ENCODE measurements at regions not wholly inside any gene's neighbourhood (a gene's known extent, or its start where the extent isn't known, plus 50 kb on each side); places are given as distances from the start of the nearest gene placed in this dataset.

- TF ChIP-seq, protein P1, sequence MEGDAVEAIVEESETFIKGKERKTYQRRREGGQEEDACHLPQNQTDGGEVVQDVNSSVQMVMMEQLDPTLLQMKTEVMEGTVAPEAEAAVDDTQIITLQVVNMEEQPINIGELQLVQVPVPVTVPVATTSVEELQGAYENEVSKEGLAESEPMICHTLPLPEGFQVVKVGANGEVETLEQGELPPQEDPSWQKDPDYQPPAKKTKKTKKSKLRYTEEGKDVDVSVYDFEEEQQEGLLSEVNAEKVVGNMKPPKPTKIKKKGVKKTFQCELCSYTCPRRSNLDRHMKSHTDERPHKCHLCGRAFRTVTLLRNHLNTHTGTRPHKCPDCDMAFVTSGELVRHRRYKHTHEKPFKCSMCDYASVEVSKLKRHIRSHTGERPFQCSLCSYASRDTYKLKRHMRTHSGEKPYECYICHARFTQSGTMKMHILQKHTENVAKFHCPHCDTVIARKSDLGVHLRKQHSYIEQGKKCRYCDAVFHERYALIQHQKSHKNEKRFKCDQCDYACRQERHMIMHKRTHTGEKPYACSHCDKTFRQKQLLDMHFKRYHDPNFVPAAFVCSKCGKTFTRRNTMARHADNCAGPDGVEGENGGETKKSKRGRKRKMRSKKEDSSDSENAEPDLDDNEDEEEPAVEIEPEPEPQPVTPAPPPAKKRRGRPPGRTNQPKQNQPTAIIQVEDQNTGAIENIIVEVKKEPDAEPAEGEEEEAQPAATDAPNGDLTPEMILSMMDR (IDR thresholded peaks at IDR 0.05), result no peak
- no peaks in the 10 kb centered on the region for H3K27me3 Mint-ChIP-seq (ENCODE audit: low read depth, poor library complexity)
- DNase-seq, result no peak
- H3K4me3 Mint-ChIP-seq, result no peak overlapping the region
- H3K9me3 Mint-ChIP-seq, result no peaks in the 10 kb centered on the region
- no peaks in the 10 kb centered on the region for H3K36me3 Mint-ChIP-seq (ENCODE audit: low read depth)
- H3K27ac Mint-ChIP-seq, result no peak overlapping the region
- H3K4me1 Mint-ChIP-seq, result peaks cover 20% of the 10 kb centered on the region
Observed at GRCh38 chr4:153071958-153072598, 132.2 kb upstream of the TRIM2 start.

DNA sequence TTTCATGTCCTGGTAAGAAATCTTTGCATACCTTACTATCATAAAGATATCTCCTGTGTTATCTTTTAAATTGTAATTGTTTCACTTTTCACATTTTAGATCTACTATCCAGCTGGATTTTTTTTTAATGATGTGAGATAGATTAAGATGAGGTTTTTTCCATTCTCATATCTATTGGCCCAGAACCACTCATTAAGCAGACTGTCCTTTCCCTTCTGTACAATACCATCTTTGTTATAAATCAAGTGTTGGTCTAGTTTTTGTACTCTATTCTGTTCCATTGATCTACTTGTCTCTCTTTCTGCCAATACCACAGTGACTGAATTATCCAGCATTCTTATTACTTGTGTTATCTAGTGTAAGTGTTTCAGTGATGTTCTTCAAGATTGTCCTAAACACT, 131.6 kb upstream of the TRIM2 start:
- H3K4me1 Mint-ChIP-seq, result peaks cover 14% of the 10 kb centered on the region
- H3K4me3 Mint-ChIP-seq, result no peak overlapping the region
- H3K27ac Mint-ChIP-seq, result no peak overlapping the region
- H3K9me3 Mint-ChIP-seq, result no peaks in the 10 kb centered on the region
- no peaks in the 10 kb centered on the region for H3K27me3 Mint-ChIP-seq (ENCODE audit: low read depth, poor library complexity)
- no peak for DNase-seq
- TF ChIP-seq, protein P1 (IDR thresholded peaks at IDR 0.05), result no peak
- no peaks in the 10 kb centered on the region for H3K36me3 Mint-ChIP-seq (ENCODE audit: low read depth)

DNA sequence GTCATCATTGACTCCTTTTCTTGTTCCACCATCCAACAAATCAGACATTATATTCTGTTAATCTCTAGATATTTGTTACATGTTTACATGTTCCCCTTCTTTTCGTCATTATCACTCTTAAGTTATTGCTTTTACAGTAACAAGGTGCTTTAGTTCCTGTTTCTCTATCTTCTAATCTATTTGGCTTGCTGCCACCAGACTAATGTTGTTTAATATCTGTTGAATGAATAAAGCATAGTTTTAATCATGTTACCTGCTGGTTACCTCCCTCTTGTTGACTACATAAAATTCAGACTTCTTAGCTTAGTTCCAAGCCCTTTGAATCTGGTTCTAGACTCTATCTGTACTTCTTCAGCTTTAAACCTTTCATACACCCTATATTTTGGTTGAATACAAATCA, 129.8 kb upstream of the TRIM2 start:
- Mint-ChIP-seq H3K4me1 (peaks cover 2% of the 10 kb centered on the region), H3K4me3 (no peak overlapping the region), H3K27ac (no peak overlapping the region), H3K36me3 (ENCODE audit: low read depth) (no peaks in the 10 kb centered on the region), H3K27me3 (ENCODE audit: low read depth, poor library complexity) (no peaks in the 10 kb centered on the region), H3K9me3 (no peaks in the 10 kb centered on the region)
- TF ChIP-seq, protein P1 (IDR thresholded peaks at IDR 0.05), result no peak
- no peak for DNase-seq

- DNase-seq, result no peak
- Mint-ChIP-seq H3K27me3 (ENCODE audit: low read depth, poor library complexity) (no peaks in the 10 kb centered on the region), H3K36me3 (ENCODE audit: low read depth) (no peaks in the 10 kb centered on the region), H3K9me3 (no peaks in the 10 kb centered on the region), H3K4me1 (peaks cover 7% of the 10 kb centered on the region), H3K27ac (no peak overlapping the region), H3K4me3 (no peak overlapping the region)
- TF ChIP-seq, protein P1 (IDR thresholded peaks at IDR 0.05), result no peak
Observed at GRCh38 chr4:153074936-153075630, 129.2 kb upstream of the TRIM2 start.

- Mint-ChIP-seq H3K27me3 (ENCODE audit: low read depth, poor library complexity) (no peaks in the 10 kb centered on the region), H3K4me1 (peaks cover 10% of the 10 kb centered on the region), H3K4me3 (no peak overlapping the region), H3K9me3 (no peaks in the 10 kb centered on the region), H3K36me3 (ENCODE audit: low read depth) (no peaks in the 10 kb centered on the region), H3K27ac (no peak overlapping the region)
- no peak for DNase-seq
- TF ChIP-seq, protein P1 (IDR thresholded peaks at IDR 0.05), result no peak
Observed at GRCh38 chr4:153075836-153076518, 128.3 kb upstream of the TRIM2 start.

Measured in nephron progenitor cell (in vitro differentiated cells).